ENCODE measurements at regions not wholly inside any gene's neighbourhood (a gene's known extent, or its start where the extent isn't known, plus 50 kb on each side); places are given as distances from the start of the nearest gene placed in this dataset.

- Mint-ChIP-seq H3K4me3 (no peak overlapping the region), H3K27me3 (no peaks in the 10 kb centered on the region), H3K4me1 (ENCODE audit: unreplicated experiment) (no peaks in the 10 kb centered on the region), H3K27ac (no peak overlapping the region), H3K9me3 (no peaks in the 10 kb centered on the region), H3K36me3 (no peaks in the 10 kb centered on the region)
- TF ChIP-seq, protein P1, sequence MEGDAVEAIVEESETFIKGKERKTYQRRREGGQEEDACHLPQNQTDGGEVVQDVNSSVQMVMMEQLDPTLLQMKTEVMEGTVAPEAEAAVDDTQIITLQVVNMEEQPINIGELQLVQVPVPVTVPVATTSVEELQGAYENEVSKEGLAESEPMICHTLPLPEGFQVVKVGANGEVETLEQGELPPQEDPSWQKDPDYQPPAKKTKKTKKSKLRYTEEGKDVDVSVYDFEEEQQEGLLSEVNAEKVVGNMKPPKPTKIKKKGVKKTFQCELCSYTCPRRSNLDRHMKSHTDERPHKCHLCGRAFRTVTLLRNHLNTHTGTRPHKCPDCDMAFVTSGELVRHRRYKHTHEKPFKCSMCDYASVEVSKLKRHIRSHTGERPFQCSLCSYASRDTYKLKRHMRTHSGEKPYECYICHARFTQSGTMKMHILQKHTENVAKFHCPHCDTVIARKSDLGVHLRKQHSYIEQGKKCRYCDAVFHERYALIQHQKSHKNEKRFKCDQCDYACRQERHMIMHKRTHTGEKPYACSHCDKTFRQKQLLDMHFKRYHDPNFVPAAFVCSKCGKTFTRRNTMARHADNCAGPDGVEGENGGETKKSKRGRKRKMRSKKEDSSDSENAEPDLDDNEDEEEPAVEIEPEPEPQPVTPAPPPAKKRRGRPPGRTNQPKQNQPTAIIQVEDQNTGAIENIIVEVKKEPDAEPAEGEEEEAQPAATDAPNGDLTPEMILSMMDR (conservative IDR thresholded peaks at IDR 0.05): no peak
- DNase-seq (ENCODE audit: extremely low spot score, unreplicated experiment): no peak
Observed at GRCh38 chr3:18222686-18223085, 202.5 kb downstream of the SATB1 start.

GRCh38 chr3:18217507-18218174 lies 207.5 kb downstream of the SATB1 start:
- no peak overlapping the region for H3K27ac Mint-ChIP-seq
- H3K36me3 Mint-ChIP-seq: no peaks in the 10 kb centered on the region
- DNase-seq (ENCODE audit: extremely low spot score, unreplicated experiment): no peak
- no peaks in the 10 kb centered on the region for H3K27me3 Mint-ChIP-seq
- no peaks in the 10 kb centered on the region for H3K9me3 Mint-ChIP-seq
- TF ChIP-seq, protein P1 (conservative IDR thresholded peaks at IDR 0.05): no peak
- no peak overlapping the region for H3K4me3 Mint-ChIP-seq
- no peaks in the 10 kb centered on the region for H3K4me1 Mint-ChIP-seq (ENCODE audit: unreplicated experiment)

DNA sequence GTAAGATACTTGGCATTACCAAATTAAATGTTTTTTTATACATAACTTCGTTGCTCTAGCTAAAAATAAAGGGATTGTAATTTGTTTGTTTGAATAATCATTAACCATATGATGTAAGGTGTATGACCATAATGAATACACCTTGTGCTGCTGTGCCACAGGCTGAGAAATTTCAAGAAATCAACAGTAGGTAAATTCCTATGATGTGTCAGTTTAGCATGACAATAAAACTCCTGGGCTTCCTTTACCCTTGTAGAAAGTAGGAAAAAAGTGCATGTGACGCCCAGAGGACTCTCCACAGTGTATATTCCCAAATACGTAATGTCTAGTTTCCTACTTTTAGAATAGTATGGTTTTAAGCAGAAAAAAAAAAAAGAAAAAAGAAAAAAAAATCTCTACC lies 208.1 kb downstream of the SATB1 start:
- no peaks in the 10 kb centered on the region for H3K36me3 Mint-ChIP-seq
- no peak overlapping the region for H3K4me3 Mint-ChIP-seq
- H3K27ac Mint-ChIP-seq: no peak overlapping the region
- H3K27me3 Mint-ChIP-seq: no peaks in the 10 kb centered on the region
- TF ChIP-seq, protein P1 (conservative IDR thresholded peaks at IDR 0.05): no peak
- DNase-seq (ENCODE audit: extremely low spot score, unreplicated experiment): no peak
- no peaks in the 10 kb centered on the region for H3K9me3 Mint-ChIP-seq
- H3K4me1 Mint-ChIP-seq (ENCODE audit: unreplicated experiment): no peaks in the 10 kb centered on the region

- no peaks in the 10 kb centered on the region for H3K9me3 Mint-ChIP-seq
- no peaks in the 10 kb centered on the region for H3K36me3 Mint-ChIP-seq
- H3K4me1 Mint-ChIP-seq (ENCODE audit: unreplicated experiment): no peaks in the 10 kb centered on the region
- no peak overlapping the region for H3K4me3 Mint-ChIP-seq
- no peak for DNase-seq (ENCODE audit: extremely low spot score, unreplicated experiment)
- H3K27ac Mint-ChIP-seq: no peak overlapping the region
- TF ChIP-seq, protein P1 (conservative IDR thresholded peaks at IDR 0.05): no peak
- no peaks in the 10 kb centered on the region for H3K27me3 Mint-ChIP-seq
Observed at GRCh38 chr3:18215639-18216038, 209.5 kb downstream of the SATB1 start.

- Mint-ChIP-seq H3K9me3 (no peaks in the 10 kb centered on the region), H3K4me1 (ENCODE audit: unreplicated experiment) (no peaks in the 10 kb centered on the region), H3K4me3 (no peak overlapping the region), H3K36me3 (no peaks in the 10 kb centered on the region), H3K27ac (no peak overlapping the region), H3K27me3 (no peaks in the 10 kb centered on the region)
- TF ChIP-seq, protein P1 (conservative IDR thresholded peaks at IDR 0.05): no peak
- DNase-seq (ENCODE audit: extremely low spot score, unreplicated experiment): no peak
Observed at GRCh38 chr3:18211116-18211515, 214.0 kb downstream of the SATB1 start.

- H3K27ac Mint-ChIP-seq: no peak overlapping the region
- H3K4me3 Mint-ChIP-seq: no peak overlapping the region
- no peaks in the 10 kb centered on the region for H3K36me3 Mint-ChIP-seq
- no peak for DNase-seq (ENCODE audit: extremely low spot score, unreplicated experiment)
- TF ChIP-seq, protein P1 (conservative IDR thresholded peaks at IDR 0.05): no peak
- no peaks in the 10 kb centered on the region for H3K4me1 Mint-ChIP-seq (ENCODE audit: unreplicated experiment)
- H3K27me3 Mint-ChIP-seq: no peaks in the 10 kb centered on the region
- no peaks in the 10 kb centered on the region for H3K9me3 Mint-ChIP-seq
Observed at GRCh38 chr3:18208856-18209255, 216.3 kb downstream of the SATB1 start.
